Activated naive CD8-positive, alpha-beta T cell (primary cell): ENCODE measurements at regions not wholly inside any gene's neighbourhood (a gene's known extent, or its start where the extent isn't known, plus 50 kb on each side); places are given as distances from the start of the nearest gene placed in this dataset.
A peak's percentile ranks its signal among the peaks of the same experiment; 100 is the strongest.
"Not testable (repeated sequence)": the region's sequence is repeated elsewhere in the genome, so short reads cannot be mapped to it uniquely, and the experiment has no call there.

Experiments
- H3K27ac Mint-ChIP-seq: one replicate; pipeline ENCODE4 v1.8.0; 2021; ENCODE audit warnings: mixed read lengths
- H3K27me3 Mint-ChIP-seq: one replicate; pipeline ENCODE4 v1.8.0; 2021; ENCODE audit warnings: mixed read lengths
- H3K36me3 Mint-ChIP-seq: one replicate; pipeline ENCODE4 v1.8.0; 2021; ENCODE audit warnings: mixed read lengths
- H3K4me1 Mint-ChIP-seq: one replicate; pipeline ENCODE4 v1.8.0; 2021; ENCODE audit warnings: low read depth, mixed read lengths
- H3K4me3 Mint-ChIP-seq: one replicate; pipeline ENCODE4 v1.8.0; 2021; ENCODE audit warnings: mild to moderate bottlenecking, mixed read lengths
- H3K9me3 Mint-ChIP-seq: one replicate; pipeline ENCODE4 v1.8.0; 2021; ENCODE audit warnings: low read depth, mixed read lengths

- Mint-ChIP-seq H3K27me3 (peaks cover 42% of the 10 kb centered on the region), H3K36me3 (peaks cover 4% of the 10 kb centered on the region), H3K4me3 (no peak overlapping the region), H3K9me3 (peaks cover 10% of the 10 kb centered on the region), H3K27ac (no peak overlapping the region), H3K4me1 (peaks cover 13% of the 10 kb centered on the region)
These were observed 108.4 kb downstream of the ADRA2C start for GRCh38 chr4:3874525-3875110.

- peaks cover 4% of the 10 kb centered on the region for H3K36me3 Mint-ChIP-seq
- H3K4me1 Mint-ChIP-seq = peaks cover 15% of the 10 kb centered on the region
- peaks cover 40% of the 10 kb centered on the region for H3K27me3 Mint-ChIP-seq
- no peak overlapping the region for H3K4me3 Mint-ChIP-seq
- peaks cover 10% of the 10 kb centered on the region for H3K9me3 Mint-ChIP-seq
- no peak overlapping the region for H3K27ac Mint-ChIP-seq
These were observed 109.3 kb downstream of the ADRA2C start for GRCh38 chr4:3875466-3875865.

GRCh38 chr4:3876057-3876845 is 110.1 kb downstream of the ADRA2C start:
- H3K4me3 Mint-ChIP-seq, H3K36me3 Mint-ChIP-seq, H3K27ac Mint-ChIP-seq: not testable (repeated sequence)
- Mint-ChIP-seq H3K4me1 (peaks cover 14% of the 10 kb centered on the region), H3K27me3 (peaks cover 38% of the 10 kb centered on the region), H3K9me3 (peaks cover 10% of the 10 kb centered on the region)

GRCh38 chr4:3877236-3877635 is 111.1 kb downstream of the ADRA2C start:
- peaks cover 10% of the 10 kb centered on the region for H3K9me3 Mint-ChIP-seq
- H3K4me1 Mint-ChIP-seq = peaks cover 11% of the 10 kb centered on the region
- peaks cover 39% of the 10 kb centered on the region for H3K27me3 Mint-ChIP-seq
- H3K27ac Mint-ChIP-seq = no peak overlapping the region
- peaks cover 4% of the 10 kb centered on the region for H3K36me3 Mint-ChIP-seq
- H3K4me3 Mint-ChIP-seq = no peak overlapping the region

GRCh38 chr4:3877868-3878267 is 111.7 kb downstream of the ADRA2C start:
- H3K4me1 Mint-ChIP-seq = peaks cover 11% of the 10 kb centered on the region
- H3K27me3 Mint-ChIP-seq = peaks cover 36% of the 10 kb centered on the region
- no peak overlapping the region for H3K27ac Mint-ChIP-seq
- H3K4me3 Mint-ChIP-seq = no peak overlapping the region
- H3K9me3 Mint-ChIP-seq = peaks cover 10% of the 10 kb centered on the region
- peaks cover 4% of the 10 kb centered on the region for H3K36me3 Mint-ChIP-seq

- H3K36me3 Mint-ChIP-seq = peaks cover 4% of the 10 kb centered on the region
- H3K4me1 Mint-ChIP-seq = peaks cover 11% of the 10 kb centered on the region
- peaks cover 31% of the 10 kb centered on the region for H3K27me3 Mint-ChIP-seq
- peaks cover 10% of the 10 kb centered on the region for H3K9me3 Mint-ChIP-seq
- H3K4me3 Mint-ChIP-seq = no peak overlapping the region
- no peak overlapping the region for H3K27ac Mint-ChIP-seq
These were observed 112.5 kb downstream of the ADRA2C start for GRCh38 chr4:3878678-3879077.

GRCh38 chr4:3879681-3880614 is 113.8 kb downstream of the ADRA2C start:
- Mint-ChIP-seq H3K4me3 (peak overlapping the region; percentile 30), H3K27ac (no peak overlapping the region), H3K36me3 (peaks cover 4% of the 10 kb centered on the region), H3K27me3 (peaks cover 31% of the 10 kb centered on the region), H3K9me3 (peaks cover 10% of the 10 kb centered on the region), H3K4me1 (peaks cover 11% of the 10 kb centered on the region)

- peak overlapping the region; percentile 57 for H3K4me3 Mint-ChIP-seq
- peaks cover 11% of the 10 kb centered on the region for H3K4me1 Mint-ChIP-seq
- H3K36me3 Mint-ChIP-seq = peaks cover 4% of the 10 kb centered on the region
- peaks cover 30% of the 10 kb centered on the region for H3K27me3 Mint-ChIP-seq
- H3K27ac Mint-ChIP-seq = no peak overlapping the region
- H3K9me3 Mint-ChIP-seq = peaks cover 10% of the 10 kb centered on the region
These were observed 114.5 kb downstream of the ADRA2C start for GRCh38 chr4:3880615-3881120.

- H3K27ac Mint-ChIP-seq, H3K9me3 Mint-ChIP-seq, H3K4me3 Mint-ChIP-seq, H3K36me3 Mint-ChIP-seq: not testable (repeated sequence)
- peaks cover 34% of the 10 kb centered on the region for H3K27me3 Mint-ChIP-seq
- peaks cover 11% of the 10 kb centered on the region for H3K4me1 Mint-ChIP-seq
These were observed 116.2 kb downstream of the ADRA2C start for GRCh38 chr4:3882316-3882885.

GRCh38 chr4:3884261-3884660 is 118.1 kb downstream of the ADRA2C start:
- not testable (repeated sequence) for H3K4me3 Mint-ChIP-seq

GRCh38 chr4:3893590-3893989 is 127.4 kb downstream of the ADRA2C start:
- not testable (repeated sequence) for H3K9me3 Mint-ChIP-seq, H3K4me1 Mint-ChIP-seq, H3K27me3 Mint-ChIP-seq, H3K4me3 Mint-ChIP-seq, H3K27ac Mint-ChIP-seq, H3K36me3 Mint-ChIP-seq

More at GRCh38 chr4:3884261-3884660, 118.1 kb downstream of the ADRA2C start:
- peaks cover 16% of the 10 kb centered on the region for H3K27me3 Mint-ChIP-seq
- not testable (repeated sequence) for H3K27ac Mint-ChIP-seq, H3K36me3 Mint-ChIP-seq, H3K4me1 Mint-ChIP-seq, H3K9me3 Mint-ChIP-seq

GRCh38 chr4:3894086-3894959 is 128.1 kb downstream of the ADRA2C start:
- not testable (repeated sequence) for H3K9me3 Mint-ChIP-seq, H3K4me1 Mint-ChIP-seq, H3K27me3 Mint-ChIP-seq, H3K36me3 Mint-ChIP-seq, H3K4me3 Mint-ChIP-seq, H3K27ac Mint-ChIP-seq

- no peaks in the 10 kb centered on the region for H3K9me3 Mint-ChIP-seq
- peaks cover 4% of the 10 kb centered on the region for H3K27me3 Mint-ChIP-seq
- H3K4me3 Mint-ChIP-seq = no peak overlapping the region
- no peaks in the 10 kb centered on the region for H3K4me1 Mint-ChIP-seq
- H3K36me3 Mint-ChIP-seq = no peaks in the 10 kb centered on the region
- H3K27ac Mint-ChIP-seq = no peak overlapping the region
These were observed 130.3 kb downstream of the ADRA2C start for GRCh38 chr4:3896441-3896840.
